Epithelial cell of esophagus (primary cell): ENCODE measurements at regions not wholly inside any gene's neighbourhood (a gene's known extent, or its start where the extent isn't known, plus 50 kb on each side); places are given as distances from the start of the nearest gene placed in this dataset.

Experiments used
- DNase-seq: peaks from one replicate; pipeline ENCODE4 v3.0.0; 2010; ENCODE audit warnings: low read depth
- H3K4me3 ChIP-seq: 2 replicates; pipeline ENCODE4 v1.5.1; 2011; ENCODE audit warnings: mild to moderate bottlenecking, low read length, control low read depth
- CTCF ChIP-seq: IDR thresholded peaks from 2 replicates; pipeline ENCODE4 v1.5.1; 2011; ENCODE audit warnings: low read depth, mild to moderate bottlenecking, low read length, control low read depth, inconsistent platforms; ENCODE audit not compliant: insufficient read depth; ENCODE audit errors: missing control alignments

DNA sequence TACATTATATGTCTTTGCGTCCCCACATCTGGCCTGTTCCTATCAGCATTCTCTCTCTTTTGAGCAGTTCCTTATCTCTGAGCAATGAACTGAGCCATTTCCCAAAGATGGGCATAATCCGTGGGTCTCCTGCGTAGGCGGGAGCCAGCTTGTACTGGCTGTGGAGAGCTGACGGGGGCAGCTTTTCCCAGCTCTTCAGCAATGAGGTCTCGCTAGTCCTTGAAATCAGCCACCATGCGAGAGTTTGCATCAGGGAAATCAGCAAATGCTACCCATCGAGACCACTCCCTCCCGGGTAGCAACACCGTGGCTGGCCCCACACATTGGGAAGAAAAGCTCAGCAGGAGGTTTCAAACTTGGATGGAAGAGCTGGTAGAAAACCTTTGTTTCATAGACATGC, 51.9 kb upstream of the FAM180A start:
- no peak for TF ChIP-seq CTCF
- H3K4me3 ChIP-seq: no peak overlapping the region
- DNase-seq: no peak

DNA sequence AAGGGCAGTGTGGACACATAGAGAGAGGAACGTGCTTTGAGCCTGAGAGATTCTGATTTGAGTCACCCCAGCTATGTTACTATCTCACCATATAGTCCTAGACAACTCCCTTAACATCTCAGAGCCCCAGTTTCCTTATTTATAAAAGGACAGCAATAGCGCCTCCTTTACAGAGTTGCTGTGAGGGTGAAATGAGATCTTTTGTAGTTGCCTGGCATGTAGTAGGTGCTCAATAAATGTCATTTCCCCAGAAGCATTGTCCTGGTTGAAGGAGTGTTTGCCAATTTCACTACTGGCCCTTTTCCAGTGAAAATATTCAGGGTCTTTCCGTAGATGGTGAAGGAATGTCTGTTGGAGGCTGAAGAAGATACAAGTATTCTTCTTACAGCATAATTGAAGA, 51.3 kb upstream of the FAM180A start:
- DNase-seq: no peak
- no peak for TF ChIP-seq CTCF
- no peak overlapping the region for H3K4me3 ChIP-seq
